HG03025 (cell line): ENCODE measurements at regions not wholly inside any gene's neighbourhood (a gene's known extent, or its start where the extent isn't known, plus 50 kb on each side); places are given as distances from the start of the nearest gene placed in this dataset.

Experiments
- ATAC-seq: cut with Tn5 transposase; IDR thresholded peaks from one replicate; pipeline ENCODE4 v1.9.1; 2021; ENCODE audit warnings: mild to moderate bottlenecking, moderate library complexity; ENCODE audit not compliant: unreplicated experiment, low FRiP score

DNA sequence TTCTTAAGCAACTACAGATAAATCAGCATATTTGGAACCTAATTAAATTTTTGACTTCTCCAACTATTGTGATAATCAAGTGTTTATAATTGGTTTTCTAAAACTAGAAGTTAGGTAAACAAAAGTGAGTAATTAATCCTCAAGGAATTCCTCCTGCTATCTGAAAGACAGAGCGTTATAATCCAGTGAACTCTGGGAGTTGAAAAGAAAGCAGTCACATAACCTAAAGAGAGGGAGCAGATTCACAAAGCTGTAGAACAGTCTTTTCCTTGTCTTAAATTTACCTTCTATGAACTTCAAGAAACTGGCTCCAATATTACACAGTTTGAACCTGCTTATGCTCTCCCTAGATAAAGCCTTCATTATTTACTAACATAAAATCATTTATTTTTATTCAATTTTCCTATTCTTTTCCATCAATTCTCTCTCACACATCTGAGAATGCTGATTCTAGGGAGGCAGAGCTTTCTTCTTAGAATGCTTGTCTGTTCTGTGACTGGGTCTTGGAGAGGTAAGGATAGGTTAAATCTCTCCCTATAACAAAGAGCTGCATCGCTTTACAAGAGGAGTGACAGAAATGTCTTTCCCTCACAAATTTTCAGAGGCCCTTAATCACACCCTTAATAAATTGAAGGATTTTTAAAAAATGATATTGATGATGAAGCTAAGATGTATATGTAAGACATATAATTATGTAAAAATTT, 132.8 kb downstream of the TUSC7 start:
- no peak for ATAC-seq

DNA sequence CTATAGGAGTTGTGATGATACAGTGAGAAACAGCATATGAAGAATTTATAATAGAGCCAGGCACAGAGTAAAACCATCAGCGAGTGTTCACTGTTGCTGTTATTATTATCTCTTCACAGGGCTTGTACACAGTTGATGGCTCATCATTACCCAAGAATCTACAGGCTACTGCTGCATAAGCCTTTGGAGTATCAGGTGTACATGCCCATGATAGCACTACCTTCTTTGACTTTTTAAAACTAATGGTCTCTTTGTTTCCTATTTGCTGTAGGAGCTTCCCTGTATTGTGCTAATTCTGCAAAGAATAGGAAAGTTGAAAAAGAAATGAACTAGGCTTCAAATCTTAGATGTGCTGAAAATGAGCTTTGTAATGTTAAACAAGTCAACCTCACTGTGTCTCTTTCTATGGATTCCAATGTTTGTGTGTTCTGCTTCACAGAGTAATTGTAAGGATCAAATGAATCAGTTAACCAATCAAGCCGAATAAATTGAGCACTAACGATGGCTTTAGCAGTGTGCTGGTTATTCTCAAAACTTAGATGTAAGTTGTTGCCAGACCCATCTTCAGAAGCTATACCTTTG, 138.8 kb downstream of the TUSC7 start:
- ATAC-seq = no peak

DNA sequence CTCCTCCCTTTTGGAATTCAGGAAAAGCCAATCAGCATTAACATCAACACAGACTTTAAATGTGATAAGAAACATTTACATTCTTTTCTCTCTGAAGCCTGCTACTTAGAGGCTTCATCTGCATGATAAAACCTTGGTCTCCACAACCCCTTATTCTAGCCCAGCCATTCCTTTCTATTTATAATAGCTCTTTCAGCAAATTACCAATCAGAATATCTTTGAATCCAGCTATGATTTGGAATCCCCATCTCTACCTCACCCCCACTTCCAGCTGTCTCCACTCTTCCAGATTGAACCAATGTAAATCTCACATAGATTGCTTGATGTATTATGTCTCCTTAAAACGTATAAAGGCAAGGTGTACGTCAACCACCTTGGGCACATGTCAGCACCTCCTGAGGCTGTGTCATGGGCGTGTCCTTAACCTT, 139.7 kb downstream of the TUSC7 start:
- ATAC-seq = no peak

DNA sequence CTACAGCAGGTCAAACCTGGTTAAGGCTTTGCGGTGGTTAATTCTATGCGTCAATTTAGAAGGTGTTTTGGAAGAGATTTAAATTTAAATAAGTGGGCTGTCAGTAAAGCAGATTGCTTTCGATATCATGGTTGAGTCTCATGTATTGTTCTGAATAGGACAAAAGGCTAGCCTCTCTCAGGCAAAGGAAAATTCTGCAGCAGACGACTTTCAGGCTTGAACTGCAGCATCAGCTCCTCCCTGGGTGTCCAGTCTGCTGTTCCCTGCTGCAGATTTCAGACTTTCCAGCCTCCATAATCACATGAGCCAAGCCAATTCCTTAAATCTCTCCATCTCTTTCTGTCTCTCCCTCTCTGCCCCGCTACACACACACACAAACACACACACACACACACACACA, 143.2 kb downstream of the TUSC7 start:
- no peak for ATAC-seq

DNA sequence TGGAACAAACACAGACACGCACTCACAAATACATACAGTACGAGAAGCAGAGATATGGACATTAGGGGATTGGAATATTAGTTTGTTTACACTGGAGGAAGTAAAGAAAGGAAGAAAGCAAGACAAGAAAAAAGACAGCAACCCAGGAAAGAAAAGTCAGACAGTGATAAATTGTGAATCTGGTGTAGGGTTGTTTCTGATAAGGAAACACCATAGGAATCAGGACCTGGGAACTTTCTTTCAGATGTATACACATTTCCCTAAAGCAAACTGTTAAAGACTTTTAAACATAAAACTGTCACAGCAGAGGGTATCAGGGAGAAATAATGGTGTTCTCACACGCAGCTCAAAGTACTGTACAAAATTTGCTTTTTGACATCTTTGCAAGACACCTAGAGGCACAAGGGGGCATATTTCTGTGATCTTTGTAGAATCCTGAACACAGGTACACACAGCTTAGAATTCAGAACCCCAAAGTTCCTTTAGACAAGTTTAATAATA, 153.7 kb downstream of the TUSC7 start:
- no peak for ATAC-seq

DNA sequence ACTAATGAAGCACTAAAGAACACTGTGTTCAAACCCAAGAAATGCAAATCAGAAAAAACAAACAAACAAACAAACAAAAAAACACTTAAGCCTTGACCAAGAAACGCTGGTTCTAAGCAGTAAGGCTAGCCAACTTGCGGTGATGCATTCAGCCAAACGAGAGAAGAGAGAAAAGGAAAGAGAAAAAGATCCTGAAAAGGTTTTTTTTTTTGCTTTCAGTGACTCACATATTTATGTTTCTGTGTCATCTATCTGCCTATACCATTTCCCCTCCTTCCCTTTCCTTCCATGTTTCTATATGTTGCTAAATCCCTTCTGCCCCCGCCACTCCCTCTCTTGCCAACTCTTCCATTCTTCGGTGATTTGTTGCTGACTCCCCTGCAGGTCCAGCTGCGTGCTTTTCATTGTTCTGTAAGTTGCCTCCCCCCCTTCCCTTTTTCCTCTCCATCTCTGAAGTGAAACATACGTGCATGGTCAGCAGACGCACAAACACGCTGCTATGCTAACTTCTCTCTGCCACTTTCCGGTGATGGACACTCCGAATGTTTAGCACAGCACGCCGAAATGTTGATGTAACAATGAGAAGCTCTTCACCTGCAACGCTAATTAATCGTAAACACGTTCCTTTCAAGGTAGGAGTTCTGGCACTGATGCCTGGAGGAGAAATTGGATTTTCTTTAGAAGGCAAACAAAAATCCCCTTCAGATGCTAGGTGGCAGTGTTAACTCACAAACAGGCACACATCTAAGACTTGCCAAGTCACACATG, 154.4 kb downstream of the TUSC7 start:
- ATAC-seq = no peak

- no peak for ATAC-seq
These were observed 155.0 kb downstream of the TUSC7 start for GRCh38 chr3:116864590-116864927.

DNA sequence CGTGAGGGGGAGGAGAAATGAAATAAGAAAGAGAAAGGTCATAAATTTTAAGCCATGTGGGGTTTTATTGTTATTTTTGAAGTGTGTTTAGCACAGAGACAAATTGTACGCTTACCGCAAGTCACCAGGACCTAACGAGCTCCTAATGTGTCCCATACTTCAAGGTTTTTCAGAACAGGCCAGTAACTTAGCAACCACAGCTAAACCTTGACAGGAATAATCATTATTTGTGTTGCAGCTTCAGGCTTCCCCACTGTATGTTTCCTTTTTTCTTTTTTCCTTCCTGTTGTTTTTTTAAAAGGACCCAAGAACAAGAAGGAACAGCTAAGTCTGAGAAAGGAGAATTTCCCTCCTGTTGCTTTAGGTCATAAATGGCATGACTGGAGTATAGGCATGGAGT, 160.8 kb downstream of the TUSC7 start:
- ATAC-seq = no peak

DNA sequence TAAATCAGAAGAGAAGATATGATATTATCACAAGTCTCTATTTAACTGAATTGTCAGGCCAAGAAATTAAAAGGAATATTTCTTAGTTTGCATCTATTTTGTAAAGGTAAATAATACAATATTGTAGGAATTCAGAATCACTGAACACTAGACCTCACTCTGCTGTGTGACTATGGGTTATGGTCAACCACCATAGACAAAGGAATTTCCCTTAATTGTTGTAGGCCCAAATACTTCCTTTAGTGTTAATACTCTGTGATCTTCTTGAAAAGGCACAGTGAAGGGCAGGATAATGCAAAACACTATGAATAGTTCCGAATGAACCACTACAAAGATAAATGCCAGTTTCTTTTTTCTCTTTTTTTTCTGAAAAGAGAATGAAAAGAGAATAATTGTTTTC, 162.3 kb downstream of the TUSC7 start:
- no peak for ATAC-seq

GRCh38 chr3:116872688-116873087, 163.1 kb downstream of the TUSC7 start:
- ATAC-seq = no peak

DNA sequence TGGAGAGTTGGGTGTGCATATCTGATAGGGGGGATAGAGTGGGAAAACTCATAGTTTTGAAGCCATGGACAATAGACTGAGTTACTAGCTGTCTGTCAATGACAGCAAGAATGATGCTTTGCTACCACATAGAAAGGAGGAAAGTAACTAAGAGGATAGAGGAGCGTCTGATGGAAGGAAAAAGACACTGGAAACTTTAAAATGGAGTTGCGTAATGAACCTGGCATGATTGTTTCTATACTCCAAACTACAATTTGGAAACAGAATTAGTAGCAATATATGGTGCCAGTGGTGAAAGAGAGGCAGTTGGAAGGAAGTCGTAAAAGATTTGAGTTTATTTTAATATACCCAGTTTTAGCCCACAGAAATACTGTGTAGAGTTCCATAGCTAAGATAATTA, 163.6 kb downstream of the TUSC7 start:
- no peak for ATAC-seq

GRCh38 chr3:116877968-116878367, 168.4 kb downstream of the TUSC7 start:
- no peak for ATAC-seq

- peak; percentile 88 for ATAC-seq
These were observed 176.8 kb downstream of the TUSC7 start for GRCh38 chr3:116886202-116886893.

DNA sequence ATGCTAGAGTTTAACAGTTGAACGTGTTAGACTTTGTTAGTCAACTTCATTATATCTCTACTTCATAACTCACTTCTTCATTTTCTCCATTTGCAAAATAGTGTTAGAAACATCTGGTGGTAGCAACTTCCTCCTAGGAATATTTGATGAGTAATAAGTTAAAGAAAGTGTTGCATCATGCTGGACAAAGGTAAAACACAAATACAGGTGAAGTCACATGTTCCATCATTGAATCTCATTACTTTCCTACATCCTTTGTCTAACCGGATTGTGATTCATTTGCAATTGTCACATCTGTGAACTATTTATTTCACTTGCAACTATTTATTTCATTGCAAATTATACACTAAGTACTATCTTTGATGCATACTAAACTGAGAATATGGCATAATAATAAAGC, 186.5 kb downstream of the TUSC7 start:
- ATAC-seq = no peak

GRCh38 chr3:116897382-116897781, 187.8 kb downstream of the TUSC7 start:
- ATAC-seq = no peak

DNA sequence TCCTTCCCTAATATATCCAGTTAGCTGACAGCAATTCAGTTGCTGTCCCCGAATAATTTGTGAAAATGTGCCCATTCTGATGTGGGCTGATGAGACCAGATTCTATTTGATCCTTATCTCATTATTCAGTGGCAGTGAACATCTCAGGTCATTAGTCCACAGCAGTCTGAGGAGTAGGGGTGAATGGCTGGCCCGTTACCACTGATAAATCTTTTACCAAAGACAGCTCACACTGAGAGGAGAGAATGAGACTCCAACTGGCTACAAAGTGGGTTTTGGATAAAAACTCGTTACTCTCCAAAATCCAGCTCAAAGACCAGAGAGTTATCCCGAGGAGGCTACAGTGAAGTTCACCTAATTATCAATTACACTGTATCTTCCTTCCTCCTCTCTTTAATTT, 189.7 kb downstream of the TUSC7 start:
- ATAC-seq = no peak

GRCh38 chr3:116905334-116905733, 195.8 kb downstream of the TUSC7 start:
- no peak for ATAC-seq

GRCh38 chr3:116905794-116906193, 196.2 kb downstream of the TUSC7 start:
- no peak for ATAC-seq

DNA sequence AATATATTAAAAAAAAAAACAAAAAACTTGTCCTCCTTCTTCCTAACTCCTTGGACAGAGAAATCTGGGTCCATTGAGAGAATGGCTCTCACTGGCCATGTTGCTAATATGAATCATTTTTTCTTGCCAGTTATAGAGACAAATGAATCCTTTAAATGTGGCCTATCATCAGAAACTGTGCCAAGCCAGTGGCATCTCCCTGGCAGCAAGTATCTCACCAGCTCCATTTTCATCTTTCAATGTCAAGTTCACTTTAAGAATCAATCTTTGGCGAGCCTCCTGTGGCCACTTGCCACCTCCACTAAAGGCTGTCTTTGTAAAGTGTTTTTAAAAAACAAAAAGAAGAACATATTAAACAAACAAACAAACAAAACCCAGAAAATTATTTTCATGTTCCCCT, 202.5 kb downstream of the TUSC7 start:
- ATAC-seq = no peak

- no peak for ATAC-seq
These were observed 204.4 kb downstream of the TUSC7 start for GRCh38 chr3:116914004-116914403.

GRCh38 chr3:116916836-116917235, 207.3 kb downstream of the TUSC7 start:
- ATAC-seq = no peak
